Pancreas (tissue), 10 donors: ENCODE measurements at regions not wholly inside any gene's neighbourhood (a gene's known extent, or its start where the extent isn't known, plus 50 kb on each side); places are given as distances from the start of the nearest gene placed in this dataset.

Experiments used
- ATAC-seq, 4 donors: fragments of 200-7000 bp; cut with Tn5 transposase; one replicate each; pipeline versions ENCODE4 v1.8.0 to v1.9.1; 2020; ENCODE audit warnings: mild to moderate bottlenecking in 4 of 4, moderate library complexity in 4 of 4
- DNase-seq, 6 donors: peaks; one replicate each; pipeline ENCODE4 v3.0.0-alpha.2; 2020
- FAIRE-seq: peaks from 2 replicates; lab custom pipeline; 2012; peaks lifted over from hg19 to GRCh38; lab: Jason Lieb, UNC
- H3K27ac ChIP-seq, 4 donors: fragments of 200-600 bp; sonication (generic); 1 replicate in 3 of 4; 2 replicates in 1 of 4; pipeline versions ENCODE4 v1.5.0 to v1.8.0; 2020
- H3K27me3 ChIP-seq, 4 donors: fragments of 200-600 bp; one replicate each; pipeline ENCODE4 v1.8.0; 2021
- H3K36me3 ChIP-seq, 3 donors: fragments of 200-600 bp; sonication (generic) in 1 of 3; one replicate each; pipeline versions ENCODE4 v1.5.0 to v1.8.0; 2020 to 2021
- H3K4me1 ChIP-seq, 3 donors: fragments of 200-600 bp; one replicate each; pipeline ENCODE4 v1.8.0; 2021
- H3K4me3 ChIP-seq, 4 donors: fragments of 200-600 bp; sonication (generic) in 2 of 4; one replicate each; pipeline versions ENCODE4 v1.5.0 to v1.8.0; 2020 to 2021
- H3K9me3 ChIP-seq, 4 donors: fragments of 200-600 bp; one replicate each; pipeline ENCODE4 v1.8.0; 2021
- CTCF ChIP-seq, 4 donors: fragments of 200-600 bp; sonication (generic) in 3 of 4; IDR thresholded peaks; one replicate each; pipeline versions ENCODE4 v1.5.0 to v1.8.0; 2021; ENCODE audit warnings: antibody characterized with exemption in 4 of 4
- WGBS, 2 donors: extraction: QIAGEN DNeasy Blood & Tissue Kit; methylation state at CpG; one replicate each; pipeline ENCODE4 v1.1.7; 2013; 5-methylcytosine and 5-hydroxymethylcytosine counted together
- intact Hi-C, 3 donors: fragments of 100-400 bp; cut with DNase I; formaldehyde crosslinking; loops; one replicate each; pipeline versions ENCODE4 v1.11.1 to v1.14.2; 2022
- donor health status: healthy with polysubstance abuse.
- donor health status: DM: no; HTN: no; CAD: no; lungs with moderate emphysema.
- donor health status: DM: no; HTN: no; CAD: no.
- donor health status: control.
- donor health status: control.
- donor health status: Bipolar disorder and iron deficiency.
- donor health status: DM: yes; HTN: yes; CAD: no.
- donor health status: DM: no; HTN: no; CAD: no.
- donor health status: DM: no; HTN: no; CAD: no.
- donor health status: DM: yes; HTN: yes; CAD: no.

GRCh38 chr9:107984956-107985355 lies 495.4 kb upstream of the KLF4 start:
- no peak for DNase-seq
- no peak for FAIRE-seq
- no peak for TF ChIP-seq CTCF (IDR thresholded peaks at IDR 0.05)
- Histone ChIP-seq H3K9me3 (no peaks in the 10 kb centered on the region), H3K27me3 (no peaks in the 10 kb centered on the region), H3K4me3 (no peak overlapping the region), H3K4me1 (no peaks in the 10 kb centered on the region), H3K27ac (no peak overlapping the region), H3K36me3 (no peaks in the 10 kb centered on the region)
- intact Hi-C loops: no loop called here
- no peak for ATAC-seq
- WGBS, 2 donors: 67 to 83% methylated on average over 2 of the region's 2 CpGs

GRCh38 chr9:107983762-107984161 lies 494.2 kb upstream of the KLF4 start:
- FAIRE-seq (no peak), ATAC-seq (no peak)

GRCh38 chr9:107983181-107983603 lies 493.6 kb upstream of the KLF4 start:
- Histone ChIP-seq H3K27ac (no peak overlapping the region), H3K9me3 (no peaks in the 10 kb centered on the region), H3K27me3 (no peaks in the 10 kb centered on the region), H3K36me3 (no peaks in the 10 kb centered on the region), H3K4me1 (no peaks in the 10 kb centered on the region), H3K4me3 (no peak overlapping the region)
- ATAC-seq (no peak), DNase-seq (no peak), FAIRE-seq (no peak)
- 66 to 67% methylated on average over 3 of the region's 3 CpGs for WGBS, 2 donors
- no peak for TF ChIP-seq CTCF (IDR thresholded peaks at IDR 0.05)
- intact Hi-C loops: no loop called here

More at GRCh38 chr9:107983762-107984161, 494.2 kb upstream of the KLF4 start:
- no peak overlapping the region for H3K27ac ChIP-seq
- no peaks in the 10 kb centered on the region for H3K27me3 ChIP-seq
- no peak for DNase-seq
- no peak for TF ChIP-seq CTCF (IDR thresholded peaks at IDR 0.05)
- 68 to 72% methylated on average over 3 of the region's 3 CpGs for WGBS, 2 donors
- no peaks in the 10 kb centered on the region for H3K9me3 ChIP-seq
- H3K4me3 ChIP-seq: no peak overlapping the region
- no peaks in the 10 kb centered on the region for H3K36me3 ChIP-seq
- no peaks in the 10 kb centered on the region for H3K4me1 ChIP-seq
- intact Hi-C loops: no loop called here

GRCh38 chr9:107982745-107983144 lies 493.2 kb upstream of the KLF4 start:
- ATAC-seq (peak in 1 of 4 donors; percentile 28), FAIRE-seq (no peak), DNase-seq (no peak)
- intact Hi-C loops: no loop called here
- H3K27me3 ChIP-seq: no peaks in the 10 kb centered on the region
- WGBS, 2 donors: 54 to 56% methylated on average over 3 of the region's 3 CpGs
- no peaks in the 10 kb centered on the region for H3K9me3 ChIP-seq
- no peak overlapping the region for H3K27ac ChIP-seq
- no peak overlapping the region for H3K4me3 ChIP-seq
- TF ChIP-seq CTCF (IDR thresholded peaks at IDR 0.05): no peak
- H3K4me1 ChIP-seq: no peaks in the 10 kb centered on the region
- no peaks in the 10 kb centered on the region for H3K36me3 ChIP-seq

- H3K27me3 ChIP-seq: no peaks in the 10 kb centered on the region
- H3K36me3 ChIP-seq: no peaks in the 10 kb centered on the region
- no peaks in the 10 kb centered on the region for H3K4me1 ChIP-seq
- intact Hi-C loops: no loop called here
- TF ChIP-seq CTCF (IDR thresholded peaks at IDR 0.05): no peak
- H3K27ac ChIP-seq: no peak overlapping the region
- no peak for DNase-seq
- 87 to 93% methylated on average over 1 of the region's 1 CpG for WGBS, 2 donors
- no peak for FAIRE-seq
- no peak overlapping the region for H3K4me3 ChIP-seq
- H3K9me3 ChIP-seq: no peaks in the 10 kb centered on the region
- no peak for ATAC-seq
These were observed 492.4 kb upstream of the KLF4 start for GRCh38 chr9:107982001-107982400.
